GM21423 (cell line): ENCODE measurements at regions not wholly inside any gene's neighbourhood (a gene's known extent, or its start where the extent isn't known, plus 50 kb on each side); places are given as distances from the start of the nearest gene placed in this dataset.

ENCODE experiments used
- ATAC-seq: cut with Tn5 transposase; IDR thresholded peaks from one replicate; pipeline ENCODE4 v1.9.1; 2021; ENCODE audit warnings: mild to moderate bottlenecking, moderate library complexity; ENCODE audit not compliant: unreplicated experiment

- no peak for ATAC-seq
Measured at GRCh38 chr14:85439696-85440328, 90.1 kb upstream of the FLRT2 start.

- ATAC-seq, result no peak
Measured at GRCh38 chr14:85441909-85442643, 87.9 kb upstream of the FLRT2 start.

- ATAC-seq, result no peak
Measured at GRCh38 chr14:85442996-85443395, 86.9 kb upstream of the FLRT2 start.

- no peak for ATAC-seq
Measured at GRCh38 chr14:85444635-85445034, 85.3 kb upstream of the FLRT2 start.

- ATAC-seq, result no peak
Measured at GRCh38 chr14:85445151-85445795, 84.7 kb upstream of the FLRT2 start.

- ATAC-seq, result no peak
Measured at GRCh38 chr14:85447883-85448282, 82.1 kb upstream of the FLRT2 start.

- no peak for ATAC-seq
Measured at GRCh38 chr14:85451421-85451820, 78.5 kb upstream of the FLRT2 start.

GRCh38 chr14:85453401-85454225 is 76.3 kb upstream of the FLRT2 start:
- ATAC-seq, result no peak

GRCh38 chr14:85454226-85454813 is 75.6 kb upstream of the FLRT2 start:
- no peak for ATAC-seq

- ATAC-seq, result no peak
Measured at GRCh38 chr14:85459361-85460000, 70.5 kb upstream of the FLRT2 start.

- ATAC-seq, result no peak
Measured at GRCh38 chr14:85461432-85462133, 68.4 kb upstream of the FLRT2 start.

- no peak for ATAC-seq
Measured at GRCh38 chr14:85463512-85463911, 66.4 kb upstream of the FLRT2 start.

- ATAC-seq, result no peak
Measured at GRCh38 chr14:85464135-85464895, 65.6 kb upstream of the FLRT2 start.

- no peak for ATAC-seq
Measured at GRCh38 chr14:85466678-85467077, 63.3 kb upstream of the FLRT2 start.

- no peak for ATAC-seq
Measured at GRCh38 chr14:85468816-85469215, 61.1 kb upstream of the FLRT2 start.

GRCh38 chr14:85471156-85471555 is 58.8 kb upstream of the FLRT2 start:
- no peak for ATAC-seq

GRCh38 chr14:85471744-85472143 is 58.2 kb upstream of the FLRT2 start:
- no peak for ATAC-seq

- no peak for ATAC-seq
Measured at GRCh38 chr14:85474431-85474830, 55.5 kb upstream of the FLRT2 start.

- ATAC-seq, result no peak
Measured at GRCh38 chr14:85475113-85475512, 54.8 kb upstream of the FLRT2 start.
